Glutamatergic neuron (in vitro differentiated cells): ENCODE measurements at regions not wholly inside any gene's neighbourhood (a gene's known extent, or its start where the extent isn't known, plus 50 kb on each side); places are given as distances from the start of the nearest gene placed in this dataset.

Experiments
- DNase-seq: peaks from one replicate; pipeline ENCODE4 v3.0.0; 2022
- H3K27ac Mint-ChIP-seq: one replicate; pipeline ENCODE4 v1.8.0; 2020; ENCODE audit warnings: mild to moderate bottlenecking, mixed read lengths, inconsistent platforms; ENCODE audit not compliant: unreplicated experiment
- H3K27me3 Mint-ChIP-seq: one replicate; pipeline ENCODE4 v1.8.0; 2020; ENCODE audit warnings: mild to moderate bottlenecking, moderate library complexity, mixed read lengths, inconsistent platforms; ENCODE audit not compliant: unreplicated experiment
- H3K36me3 Mint-ChIP-seq: one replicate; pipeline ENCODE4 v1.8.0; 2020; ENCODE audit warnings: mild to moderate bottlenecking, mixed read lengths, inconsistent platforms; ENCODE audit not compliant: unreplicated experiment
- H3K4me1 Mint-ChIP-seq: one replicate; pipeline ENCODE4 v1.8.0; 2020; ENCODE audit warnings: mild to moderate bottlenecking, low read depth, mixed read lengths, inconsistent platforms; ENCODE audit not compliant: unreplicated experiment
- H3K4me3 Mint-ChIP-seq: one replicate; pipeline ENCODE4 v1.8.0; 2020; ENCODE audit warnings: mild to moderate bottlenecking, mixed read lengths, inconsistent platforms; ENCODE audit not compliant: unreplicated experiment
- H3K9me3 Mint-ChIP-seq: one replicate; pipeline ENCODE4 v1.8.0; 2020; ENCODE audit warnings: mild to moderate bottlenecking, moderate library complexity, mixed read lengths, inconsistent platforms; ENCODE audit not compliant: unreplicated experiment
- TF ChIP-seq, protein P1 (sequence below): fragments of 200-600 bp; sonication (generic); IDR thresholded peaks from one replicate; pipeline ENCODE4 v1.5.0; 2021; ENCODE audit not compliant: partially characterized antibody, unreplicated experiment

DNA sequence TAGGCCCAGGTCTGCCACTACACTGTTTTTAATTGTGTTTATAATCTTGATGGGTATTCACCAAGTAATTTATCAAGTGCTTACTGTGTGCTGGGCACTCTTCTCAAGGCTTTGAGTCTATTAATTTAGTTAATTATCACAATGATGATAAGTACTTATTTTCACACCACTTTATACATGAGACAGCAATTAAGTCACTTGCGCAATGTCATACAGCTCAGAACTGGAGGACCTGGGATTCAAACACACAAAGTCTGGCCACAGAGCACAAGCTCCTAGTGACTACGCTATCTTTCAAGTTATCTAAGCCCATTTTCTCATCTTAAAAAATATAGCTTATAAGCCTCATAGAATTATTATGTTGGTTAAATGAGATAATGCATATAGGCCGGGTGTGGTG is 85.0 kb downstream of the LLPH start:
- Mint-ChIP-seq H3K27me3 (peaks cover 1% of the 10 kb centered on the region), H3K4me3 (no peak overlapping the region), H3K4me1 (no peaks in the 10 kb centered on the region), H3K36me3 (no peaks in the 10 kb centered on the region), H3K9me3 (no peaks in the 10 kb centered on the region), H3K27ac (no peak overlapping the region)
- TF ChIP-seq, protein P1, sequence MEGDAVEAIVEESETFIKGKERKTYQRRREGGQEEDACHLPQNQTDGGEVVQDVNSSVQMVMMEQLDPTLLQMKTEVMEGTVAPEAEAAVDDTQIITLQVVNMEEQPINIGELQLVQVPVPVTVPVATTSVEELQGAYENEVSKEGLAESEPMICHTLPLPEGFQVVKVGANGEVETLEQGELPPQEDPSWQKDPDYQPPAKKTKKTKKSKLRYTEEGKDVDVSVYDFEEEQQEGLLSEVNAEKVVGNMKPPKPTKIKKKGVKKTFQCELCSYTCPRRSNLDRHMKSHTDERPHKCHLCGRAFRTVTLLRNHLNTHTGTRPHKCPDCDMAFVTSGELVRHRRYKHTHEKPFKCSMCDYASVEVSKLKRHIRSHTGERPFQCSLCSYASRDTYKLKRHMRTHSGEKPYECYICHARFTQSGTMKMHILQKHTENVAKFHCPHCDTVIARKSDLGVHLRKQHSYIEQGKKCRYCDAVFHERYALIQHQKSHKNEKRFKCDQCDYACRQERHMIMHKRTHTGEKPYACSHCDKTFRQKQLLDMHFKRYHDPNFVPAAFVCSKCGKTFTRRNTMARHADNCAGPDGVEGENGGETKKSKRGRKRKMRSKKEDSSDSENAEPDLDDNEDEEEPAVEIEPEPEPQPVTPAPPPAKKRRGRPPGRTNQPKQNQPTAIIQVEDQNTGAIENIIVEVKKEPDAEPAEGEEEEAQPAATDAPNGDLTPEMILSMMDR, result no peak
- no peak for DNase-seq

DNA sequence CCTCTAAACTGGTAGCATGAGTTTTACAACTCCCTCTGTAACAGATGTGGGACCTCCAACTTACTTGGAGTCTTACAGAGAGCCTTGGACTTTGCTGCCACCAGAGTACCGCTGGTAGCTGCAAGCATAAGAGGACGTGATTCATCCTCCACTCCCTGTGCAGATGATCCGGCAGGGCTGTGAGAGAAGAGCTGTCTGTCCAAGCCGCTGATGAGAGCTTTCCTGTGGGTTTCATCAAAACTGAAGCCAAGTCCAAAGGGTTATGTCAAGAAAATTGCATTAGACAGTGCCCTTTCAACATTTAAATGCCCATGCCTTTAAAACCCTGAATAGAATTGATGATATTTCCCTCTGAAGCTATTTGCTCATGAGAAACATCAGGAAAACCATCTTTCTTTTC is 85.8 kb downstream of the LLPH start:
- Mint-ChIP-seq H3K27me3 (peaks cover 1% of the 10 kb centered on the region), H3K4me1 (no peaks in the 10 kb centered on the region), H3K27ac (no peak overlapping the region), H3K9me3 (peaks cover 2% of the 10 kb centered on the region), H3K36me3 (no peaks in the 10 kb centered on the region), H3K4me3 (no peak overlapping the region)
- TF ChIP-seq, protein P1, result no peak
- no peak for DNase-seq

DNA sequence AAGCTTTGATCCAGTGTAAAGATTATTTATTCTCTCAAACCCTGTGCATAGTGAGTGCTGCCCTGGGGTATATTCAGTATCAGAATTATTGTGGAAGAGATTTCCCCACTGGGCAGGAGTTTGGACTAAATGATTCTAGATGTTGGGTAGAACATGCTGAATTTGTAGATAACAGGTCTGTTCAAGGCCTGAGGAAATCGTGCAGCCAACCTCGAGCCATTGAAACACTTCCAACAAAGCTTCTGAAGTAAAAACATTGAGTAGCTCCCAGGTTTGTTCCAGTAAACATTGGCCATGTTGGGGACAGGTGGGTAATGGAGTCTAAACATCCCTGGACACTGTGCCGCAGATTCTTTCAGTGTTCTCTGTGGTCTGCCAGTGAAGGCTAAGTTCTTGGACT is 87.5 kb downstream of the LLPH start:
- Mint-ChIP-seq H3K27ac (no peak overlapping the region), H3K9me3 (peaks cover 2% of the 10 kb centered on the region), H3K4me3 (no peak overlapping the region), H3K27me3 (peaks cover 1% of the 10 kb centered on the region), H3K36me3 (no peaks in the 10 kb centered on the region), H3K4me1 (no peaks in the 10 kb centered on the region)
- TF ChIP-seq, protein P1, result no peak
- no peak for DNase-seq

DNA sequence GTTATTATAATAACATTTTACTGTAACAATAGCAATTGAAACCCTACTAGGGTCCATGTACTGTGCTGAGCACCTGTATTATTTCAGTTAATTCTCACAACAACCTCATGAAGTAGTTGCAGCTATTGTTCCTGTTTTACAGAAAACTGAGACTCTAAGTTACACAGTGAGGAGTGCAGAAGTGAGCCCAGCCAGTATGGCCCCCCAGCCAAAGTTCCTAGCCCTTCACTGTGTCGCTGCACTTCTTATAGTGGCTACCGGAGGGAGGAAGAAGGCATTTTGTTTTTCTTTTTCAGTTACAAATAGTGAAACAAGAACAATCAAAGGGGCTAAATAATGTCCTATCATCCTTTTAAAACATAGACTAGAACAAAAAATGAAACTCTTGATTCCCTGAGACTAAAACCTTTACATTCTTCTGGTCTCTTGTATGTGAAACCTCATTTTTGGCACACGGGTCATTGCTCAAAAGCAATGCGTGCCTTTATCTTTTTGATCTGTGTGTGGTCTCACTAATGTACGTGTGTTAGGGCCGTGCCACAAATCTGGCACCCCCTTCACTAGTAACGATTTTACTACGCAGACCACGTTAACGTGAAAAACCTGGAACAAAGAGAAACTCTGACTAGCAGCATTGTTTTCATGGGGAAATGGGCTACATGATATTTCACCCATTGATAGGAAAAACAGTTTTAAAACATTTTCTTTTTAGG is 88.7 kb downstream of the LLPH start:
- Mint-ChIP-seq H3K4me1 (no peaks in the 10 kb centered on the region), H3K9me3 (peaks cover 2% of the 10 kb centered on the region), H3K27me3 (peaks cover 1% of the 10 kb centered on the region), H3K36me3 (no peaks in the 10 kb centered on the region), H3K4me3 (no peak overlapping the region), H3K27ac (no peak overlapping the region)
- TF ChIP-seq, protein P1, result no peak
- DNase-seq, result no peak

DNA sequence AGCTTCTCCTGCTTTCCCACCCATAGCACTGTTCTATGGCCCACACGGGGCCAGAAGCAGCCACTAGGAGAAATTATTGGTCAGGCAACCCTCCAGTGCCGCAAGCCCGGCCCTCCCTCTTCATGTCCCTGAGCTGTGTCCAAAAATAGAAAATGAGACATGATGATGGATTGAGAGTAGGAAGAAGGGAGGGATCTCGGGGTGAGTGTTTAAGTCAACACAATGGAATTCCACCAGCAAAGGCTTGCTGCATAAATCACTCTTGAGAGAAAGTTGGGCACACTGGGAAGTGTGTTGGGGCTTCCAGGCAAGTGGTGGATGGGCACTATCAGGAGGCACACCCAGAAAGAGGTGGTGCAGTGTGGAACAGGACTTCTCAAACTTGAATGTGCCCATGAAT is 94.2 kb downstream of the LLPH start:
- Mint-ChIP-seq H3K27ac (no peak overlapping the region), H3K4me1 (no peaks in the 10 kb centered on the region), H3K27me3 (no peaks in the 10 kb centered on the region), H3K9me3 (peaks cover 3% of the 10 kb centered on the region), H3K4me3 (no peak overlapping the region), H3K36me3 (no peaks in the 10 kb centered on the region)
- TF ChIP-seq, protein P1, result no peak
- no peak for DNase-seq
